ENCODE measurements at regions not wholly inside any gene's neighbourhood (a gene's known extent, or its start where the extent isn't known, plus 50 kb on each side); places are given as distances from the start of the nearest gene placed in this dataset.

DNA sequence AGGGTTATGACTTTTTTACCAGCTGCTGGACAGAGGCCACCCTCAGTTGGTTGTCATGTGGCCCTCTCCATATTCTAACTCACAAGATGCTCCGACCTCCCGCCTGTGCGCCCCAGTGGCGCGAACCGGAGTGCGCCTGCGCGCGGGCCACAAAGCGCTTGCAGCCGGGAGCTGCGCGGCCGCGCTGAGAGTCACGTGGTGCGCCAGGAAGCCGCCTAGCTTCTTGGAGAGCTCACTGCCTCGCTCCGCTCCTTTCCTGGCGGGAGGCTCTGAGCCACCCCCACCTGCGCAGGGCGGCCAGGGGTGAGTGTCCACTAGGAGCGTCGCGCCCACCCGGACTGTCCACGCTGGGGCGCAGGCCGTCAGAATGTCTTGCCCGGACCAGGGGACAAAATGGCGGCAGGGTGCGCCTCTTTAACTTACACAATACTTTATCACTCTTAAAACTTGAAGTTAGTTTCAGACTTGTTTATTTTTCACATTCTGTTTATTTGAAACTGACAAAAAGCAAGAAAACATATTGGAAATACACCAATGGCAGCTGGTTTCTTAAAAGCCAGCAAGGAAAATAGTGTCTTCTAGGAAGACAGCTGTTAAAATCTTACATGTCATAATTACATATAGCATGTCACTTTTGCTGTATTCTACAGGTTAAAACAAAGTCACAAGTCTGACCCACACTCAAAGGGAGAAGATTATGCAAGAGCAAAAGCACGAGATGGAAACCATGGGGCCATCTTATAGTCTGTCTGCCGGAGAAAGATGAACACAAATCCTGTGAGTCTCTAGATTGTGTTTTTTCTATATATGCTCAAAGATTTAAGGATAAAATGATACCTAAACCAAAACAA is 357.9 kb downstream of the CNTNAP4 start:
- no TSS peak for BruUV-seq (replicated peaks)
- CTCF ChIA-PET: no interaction called here
- H3K27me3 ChIP-seq (ENCODE audit: low read length): peaks cover 36% of the 10 kb centered on the region
- H2AFZ ChIP-seq (ENCODE audit: low read length): no peak overlapping the region
- no peak overlapping the region for H3K4me2 ChIP-seq (ENCODE audit: low read length)
- no peaks in the 10 kb centered on the region for H3K36me3 ChIP-seq (ENCODE audit: low read depth, low read length)
- intact Hi-C loops (cut with micrococcal nuclease): no loop called here
- no peak overlapping the region for H3K27ac ChIP-seq (ENCODE audit: low read length)
- H3K9ac ChIP-seq (ENCODE audit: low read length): no peak overlapping the region
- H3K79me2 ChIP-seq (ENCODE audit: low read length): no peaks in the 10 kb centered on the region
- ATAC-seq (no peak), DNase-seq (no peak)
- H3K4me1 ChIP-seq (ENCODE audit: insufficient read depth, low read length): no peaks in the 10 kb centered on the region
- no peaks in the 10 kb centered on the region for H4K20me1 ChIP-seq (ENCODE audit: low read length)
- H3K9me2 ChIP-seq (replicated peaks; ENCODE audit: low read length): no peaks in the 10 kb centered on the region
- no peak overlapping the region for H3K4me3 ChIP-seq (ENCODE audit: low read length)
- H3K9me3 ChIP-seq (ENCODE audit: low read length): no peaks in the 10 kb centered on the region
- no peaks in the 10 kb centered on the region for H3F3A ChIP-seq (ENCODE audit: low read length, unreplicated experiment)
- no peak for TF ChIP-seq EZH2phosphoT487 (IDR thresholded peaks at IDR 0.05; ENCODE audit: borderline replicate concordance, low read length)
- no peak for TF ChIP-seq EZH2 (IDR thresholded peaks at IDR 0.05; ENCODE audit: low read length, unreplicated experiment)
- no peak for TF ChIP-seq CTCF (conservative IDR thresholded peaks at IDR 0.05; ENCODE audit: low read depth, low read length)
- POLR2A ChIA-PET (ENCODE audit: unreplicated experiment): no interaction called here

GRCh38 chr16:76639685-76640289 is 362.6 kb downstream of the CNTNAP4 start:
- H2AFZ ChIP-seq (ENCODE audit: low read length): no peak overlapping the region
- BruUV-seq (replicated peaks): no TSS peak
- H3K4me3 ChIP-seq (ENCODE audit: low read length): no peak overlapping the region
- ATAC-seq: peak; percentile 57; the same call in 1 of the 2 replicates
- no peak overlapping the region for H3K27ac ChIP-seq (ENCODE audit: low read length)
- H3K9me3 ChIP-seq (ENCODE audit: low read length): no peaks in the 10 kb centered on the region
- ChIA-PET CTCF (no interaction called here), POLR2A (ENCODE audit: unreplicated experiment) (no interaction called here)
- no peak overlapping the region for H3K9ac ChIP-seq (ENCODE audit: low read length)
- peaks cover 42% of the 10 kb centered on the region for H3K27me3 ChIP-seq (ENCODE audit: low read length)
- no peaks in the 10 kb centered on the region for H3K9me2 ChIP-seq (replicated peaks; ENCODE audit: low read length)
- H3K4me1 ChIP-seq (ENCODE audit: insufficient read depth, low read length): no peaks in the 10 kb centered on the region
- intact Hi-C loops (cut with micrococcal nuclease): no loop called here
- H4K20me1 ChIP-seq (ENCODE audit: low read length): no peaks in the 10 kb centered on the region
- no peaks in the 10 kb centered on the region for H3F3A ChIP-seq (ENCODE audit: low read length, unreplicated experiment)
- TF ChIP-seq EZH2phosphoT487 (IDR thresholded peaks at IDR 0.05; ENCODE audit: borderline replicate concordance, low read length): no peak
- TF ChIP-seq CTCF (conservative IDR thresholded peaks at IDR 0.05; ENCODE audit: low read depth, low read length): peak; percentile 60; the same call in 1 of the 2 replicates
- TF ChIP-seq EZH2 (IDR thresholded peaks at IDR 0.05; ENCODE audit: low read length, unreplicated experiment): no peak
- H3K79me2 ChIP-seq (ENCODE audit: low read length): no peaks in the 10 kb centered on the region
- peak; percentile 60 for DNase-seq
- no peaks in the 10 kb centered on the region for H3K36me3 ChIP-seq (ENCODE audit: low read depth, low read length)
- no peak overlapping the region for H3K4me2 ChIP-seq (ENCODE audit: low read length)

DNA sequence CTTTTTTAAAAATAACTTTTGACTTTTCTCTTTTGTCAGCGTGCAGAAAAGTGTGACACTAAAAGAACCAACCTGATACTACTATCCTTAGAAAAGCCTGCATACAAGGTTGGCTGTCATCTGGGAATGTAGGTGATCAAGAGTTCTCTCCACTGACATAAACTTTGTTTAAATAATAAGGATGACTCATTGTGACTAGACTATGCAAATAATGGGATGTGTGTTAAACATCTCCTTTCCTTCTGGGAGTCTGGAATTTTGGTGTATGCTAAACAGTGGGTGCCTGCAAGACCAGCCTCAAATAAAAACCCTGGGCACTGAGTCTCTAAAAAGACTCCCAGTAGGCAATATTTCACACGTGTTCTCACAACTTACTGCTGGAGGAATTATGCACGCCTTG is 373.4 kb downstream of the CNTNAP4 start:
- intact Hi-C loops (cut with micrococcal nuclease): loop anchor here (5.0 to 10.0 kb wide), 2 partner anchors 232 to 524 kb away; no protein-coding TSS in a partner anchor
- Histone ChIP-seq H3K9me2 (replicated peaks; ENCODE audit: low read length) (no peaks in the 10 kb centered on the region), H4K20me1 (ENCODE audit: low read length) (no peaks in the 10 kb centered on the region), H3K36me3 (ENCODE audit: low read depth, low read length) (no peaks in the 10 kb centered on the region), H3K79me2 (ENCODE audit: low read length) (no peaks in the 10 kb centered on the region), H3K27me3 (ENCODE audit: low read length) (peaks cover 5% of the 10 kb centered on the region; the same call in 1 of the 2 replicates), H3K9me3 (ENCODE audit: low read length) (no peaks in the 10 kb centered on the region), H3K4me1 (ENCODE audit: insufficient read depth, low read length) (peaks cover 12% of the 10 kb centered on the region), H3K4me2 (ENCODE audit: low read length) (peak overlapping the region; percentile 42), H2AFZ (ENCODE audit: low read length) (no peak overlapping the region), H3K27ac (ENCODE audit: low read length) (peak overlapping the region; percentile 11; the same call in 1 of the 2 replicates), H3F3A (ENCODE audit: low read length, unreplicated experiment) (no peaks in the 10 kb centered on the region), H3K9ac (ENCODE audit: low read length) (no peak overlapping the region), H3K4me3 (ENCODE audit: low read length) (no peak overlapping the region)
- DNase-seq (peak; percentile 79), ATAC-seq (peak; percentile 97)
- no TSS peak for BruUV-seq (replicated peaks)
- CTCF ChIA-PET: no interaction called here
- POLR2A ChIA-PET (ENCODE audit: unreplicated experiment): no interaction called here
- TF ChIP-seq EZH2 (IDR thresholded peaks at IDR 0.05; ENCODE audit: low read length, unreplicated experiment): no peak
- TF ChIP-seq EZH2phosphoT487 (IDR thresholded peaks at IDR 0.05; ENCODE audit: borderline replicate concordance, low read length): no peak
